ENCODE measurements at regions not wholly inside any gene's neighbourhood (a gene's known extent, or its start where the extent isn't known, plus 50 kb on each side); places are given as distances from the start of the nearest gene placed in this dataset.
A peak's percentile ranks its signal among the peaks of the same experiment; 100 is the strongest.

GRCh38 chr2:64220894-64221617 is 76.8 kb upstream of the PELI1 start:
- TF ChIP-seq, protein P1, sequence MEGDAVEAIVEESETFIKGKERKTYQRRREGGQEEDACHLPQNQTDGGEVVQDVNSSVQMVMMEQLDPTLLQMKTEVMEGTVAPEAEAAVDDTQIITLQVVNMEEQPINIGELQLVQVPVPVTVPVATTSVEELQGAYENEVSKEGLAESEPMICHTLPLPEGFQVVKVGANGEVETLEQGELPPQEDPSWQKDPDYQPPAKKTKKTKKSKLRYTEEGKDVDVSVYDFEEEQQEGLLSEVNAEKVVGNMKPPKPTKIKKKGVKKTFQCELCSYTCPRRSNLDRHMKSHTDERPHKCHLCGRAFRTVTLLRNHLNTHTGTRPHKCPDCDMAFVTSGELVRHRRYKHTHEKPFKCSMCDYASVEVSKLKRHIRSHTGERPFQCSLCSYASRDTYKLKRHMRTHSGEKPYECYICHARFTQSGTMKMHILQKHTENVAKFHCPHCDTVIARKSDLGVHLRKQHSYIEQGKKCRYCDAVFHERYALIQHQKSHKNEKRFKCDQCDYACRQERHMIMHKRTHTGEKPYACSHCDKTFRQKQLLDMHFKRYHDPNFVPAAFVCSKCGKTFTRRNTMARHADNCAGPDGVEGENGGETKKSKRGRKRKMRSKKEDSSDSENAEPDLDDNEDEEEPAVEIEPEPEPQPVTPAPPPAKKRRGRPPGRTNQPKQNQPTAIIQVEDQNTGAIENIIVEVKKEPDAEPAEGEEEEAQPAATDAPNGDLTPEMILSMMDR (conservative IDR thresholded peaks at IDR 0.05; ENCODE audit: control insufficient read depth, insufficient read depth, low read depth, low read length) = no peak
- no peak overlapping the region for H3K4me3 ChIP-seq (ENCODE audit: control insufficient read depth, low read depth, low read length)
- no peak for DNase-seq (ENCODE audit: low read depth)

DNA sequence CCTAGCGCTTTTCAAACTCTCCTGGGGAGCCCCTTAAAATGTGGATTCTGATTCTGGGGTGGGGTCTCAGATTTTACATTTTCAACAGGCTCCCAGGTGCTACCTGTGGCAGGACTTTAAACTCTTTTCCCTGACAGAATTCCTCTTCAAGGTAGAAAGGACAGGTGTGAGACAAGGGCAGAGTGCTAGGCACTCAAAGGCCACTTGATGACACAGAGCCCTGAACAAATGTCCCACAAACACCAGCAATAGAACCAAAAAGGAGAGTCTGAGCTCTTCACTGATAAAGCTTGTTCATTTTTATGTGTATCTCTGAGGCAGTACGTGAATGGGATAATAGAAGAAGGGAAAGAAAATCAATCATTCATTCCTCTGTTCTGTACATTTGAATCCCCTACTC is 77.7 kb upstream of the PELI1 start:
- no peak overlapping the region for H3K4me3 ChIP-seq (ENCODE audit: control insufficient read depth, low read depth, low read length)
- no peak for DNase-seq (ENCODE audit: low read depth)
- TF ChIP-seq, protein P1 (conservative IDR thresholded peaks at IDR 0.05; ENCODE audit: control insufficient read depth, insufficient read depth, low read depth, low read length) = no peak

- H3K4me3 ChIP-seq (ENCODE audit: control insufficient read depth, low read depth, low read length) = no peak overlapping the region
- DNase-seq (ENCODE audit: low read depth) = peak; percentile 69
These were observed 78.1 kb upstream of the PELI1 start for GRCh38 chr2:64222351-64222750.

DNA sequence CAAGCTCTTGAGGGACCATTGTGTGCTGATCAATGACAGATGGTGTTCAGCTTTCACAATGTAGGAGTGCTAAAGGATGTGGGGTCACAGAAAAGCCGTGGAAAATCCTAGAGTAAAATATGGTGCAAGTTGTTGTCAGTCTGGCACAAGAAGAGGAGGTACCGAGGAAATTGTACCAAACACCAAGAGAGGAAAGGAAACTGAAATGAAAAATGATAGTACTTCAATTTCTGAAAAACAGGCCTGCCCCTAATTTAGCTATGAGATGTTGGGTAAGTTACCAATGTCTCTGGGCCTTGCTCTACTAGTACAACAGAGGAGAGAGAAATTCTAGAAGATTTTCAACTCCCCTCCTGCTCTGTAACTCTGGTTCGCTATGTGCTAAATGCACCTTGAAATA is 78.8 kb upstream of the PELI1 start:
- TF ChIP-seq, protein P1 (conservative IDR thresholded peaks at IDR 0.05; ENCODE audit: control insufficient read depth, insufficient read depth, low read depth, low read length) = no peak
- H3K4me3 ChIP-seq (ENCODE audit: control insufficient read depth, low read depth, low read length) = no peak overlapping the region
- DNase-seq (ENCODE audit: low read depth) = no peak

More at GRCh38 chr2:64222351-64222750, 78.1 kb upstream of the PELI1 start:
- TF ChIP-seq, protein P1 (conservative IDR thresholded peaks at IDR 0.05; ENCODE audit: control insufficient read depth, insufficient read depth, low read depth, low read length) = no peak

- TF ChIP-seq, protein P1 (conservative IDR thresholded peaks at IDR 0.05; ENCODE audit: control insufficient read depth, insufficient read depth, low read depth, low read length) = no peak
- peak; percentile 54 for DNase-seq (ENCODE audit: low read depth)
- H3K4me3 ChIP-seq (ENCODE audit: control insufficient read depth, low read depth, low read length) = no peak overlapping the region
These were observed 81.3 kb upstream of the PELI1 start for GRCh38 chr2:64225491-64225890.

- DNase-seq (ENCODE audit: low read depth) = no peak
- no peak overlapping the region for H3K4me3 ChIP-seq (ENCODE audit: control insufficient read depth, low read depth, low read length)
- TF ChIP-seq, protein P1 (conservative IDR thresholded peaks at IDR 0.05; ENCODE audit: control insufficient read depth, insufficient read depth, low read depth, low read length) = no peak
These were observed 82.4 kb upstream of the PELI1 start for GRCh38 chr2:64226611-64227010.
